ENCODE measurements at regions not wholly inside any gene's neighbourhood (a gene's known extent, or its start where the extent isn't known, plus 50 kb on each side); places are given as distances from the start of the nearest gene placed in this dataset.
"Not testable (repeated sequence)": the region's sequence is repeated elsewhere in the genome, so short reads cannot be mapped to it uniquely, and the experiment has no call there.

GRCh38 chr7:142638581-142638980 lies 110.7 kb upstream of the PRSS1 start:
- no peak for DNase-seq (ENCODE audit: low read depth in 2 of 3, low spot score in 2 of 3)

- DNase-seq (ENCODE audit: low read depth in 2 of 3, low spot score in 2 of 3) = peak in 1 of 3 donors; percentile 64
Measured at GRCh38 chr7:142637240-142637639, 112.0 kb upstream of the PRSS1 start.

GRCh38 chr7:142636751-142637150 lies 112.5 kb upstream of the PRSS1 start:
- DNase-seq (ENCODE audit: low read depth in 2 of 3, low spot score in 2 of 3) = peak in 2 of 3 donors; percentile 21 to 22

- DNase-seq (ENCODE audit: low read depth in 2 of 3, low spot score in 2 of 3) = not testable (repeated sequence)
Measured at GRCh38 chr7:142636107-142636506, 113.2 kb upstream of the PRSS1 start.

GRCh38 chr7:142632271-142633134 lies 116.8 kb upstream of the PRSS1 start:
- peak; percentile 34 to 92 (median 79) for DNase-seq (ENCODE audit: low read depth in 2 of 3, low spot score in 2 of 3)

GRCh38 chr7:142629588-142630260 lies 119.5 kb upstream of the PRSS1 start:
- DNase-seq (ENCODE audit: low read depth in 2 of 3, low spot score in 2 of 3) = no peak

- DNase-seq (ENCODE audit: low read depth in 2 of 3, low spot score in 2 of 3) = no peak
Measured at GRCh38 chr7:142628945-142629344, 120.3 kb upstream of the PRSS1 start.

GRCh38 chr7:142627223-142627622 lies 122.0 kb upstream of the PRSS1 start:
- not testable (repeated sequence) for DNase-seq (ENCODE audit: low read depth in 2 of 3, low spot score in 2 of 3)

GRCh38 chr7:142626420-142627035 lies 122.7 kb upstream of the PRSS1 start:
- peak; percentile 34 to 85 (median 58) for DNase-seq (ENCODE audit: low read depth in 2 of 3, low spot score in 2 of 3)

- not testable (repeated sequence) for DNase-seq (ENCODE audit: low read depth in 2 of 3, low spot score in 2 of 3)
Measured at GRCh38 chr7:142625216-142625615, 124.1 kb upstream of the PRSS1 start.

GRCh38 chr7:142620402-142620801 lies 128.9 kb upstream of the PRSS1 start:
- no peak for DNase-seq (ENCODE audit: low read depth in 2 of 3, low spot score in 2 of 3)

GRCh38 chr7:142618655-142619351 lies 130.5 kb upstream of the PRSS1 start:
- no peak for DNase-seq (ENCODE audit: low read depth in 2 of 3, low spot score in 2 of 3)

- no peak for DNase-seq (ENCODE audit: low read depth in 2 of 3, low spot score in 2 of 3)
Measured at GRCh38 chr7:142616842-142617241, 132.4 kb upstream of the PRSS1 start.

- DNase-seq (ENCODE audit: low read depth in 2 of 3, low spot score in 2 of 3) = no peak
Measured at GRCh38 chr7:142616121-142616643, 133.1 kb upstream of the PRSS1 start.

GRCh38 chr7:142615508-142615907 lies 133.8 kb upstream of the PRSS1 start:
- DNase-seq (ENCODE audit: low read depth in 2 of 3, low spot score in 2 of 3) = no peak

GRCh38 chr7:142614116-142614515 lies 135.2 kb upstream of the PRSS1 start:
- DNase-seq (ENCODE audit: low read depth in 2 of 3, low spot score in 2 of 3) = no peak

- DNase-seq (ENCODE audit: low read depth in 2 of 3, low spot score in 2 of 3) = no peak
Measured at GRCh38 chr7:142612237-142612881, 136.9 kb upstream of the PRSS1 start.

- no peak for DNase-seq (ENCODE audit: low read depth in 2 of 3, low spot score in 2 of 3)
Measured at GRCh38 chr7:142611566-142612236, 137.6 kb upstream of the PRSS1 start.

GRCh38 chr7:142608630-142609428 lies 140.4 kb upstream of the PRSS1 start:
- DNase-seq (ENCODE audit: low read depth in 2 of 3, low spot score in 2 of 3) = no peak

Measured in hematopoietic multipotent progenitor cell (in vitro differentiated cells).